HG02840 (cell line): ENCODE measurements at regions not wholly inside any gene's neighbourhood (a gene's known extent, or its start where the extent isn't known, plus 50 kb on each side); places are given as distances from the start of the nearest gene placed in this dataset.

Experiments used
- ATAC-seq: cut with Tn5 transposase; IDR thresholded peaks from one replicate; pipeline ENCODE4 v1.9.1; 2021; ENCODE audit warnings: mild to moderate bottlenecking, moderate library complexity, moderate number of reproducible peaks; ENCODE audit not compliant: unreplicated experiment, low FRiP score

GRCh38 chr5:166398131-166398530 is 1893.3 kb upstream of the WWC1 start:
- ATAC-seq: no peak

GRCh38 chr5:166399781-166400180 is 1891.7 kb upstream of the WWC1 start:
- ATAC-seq: no peak

DNA sequence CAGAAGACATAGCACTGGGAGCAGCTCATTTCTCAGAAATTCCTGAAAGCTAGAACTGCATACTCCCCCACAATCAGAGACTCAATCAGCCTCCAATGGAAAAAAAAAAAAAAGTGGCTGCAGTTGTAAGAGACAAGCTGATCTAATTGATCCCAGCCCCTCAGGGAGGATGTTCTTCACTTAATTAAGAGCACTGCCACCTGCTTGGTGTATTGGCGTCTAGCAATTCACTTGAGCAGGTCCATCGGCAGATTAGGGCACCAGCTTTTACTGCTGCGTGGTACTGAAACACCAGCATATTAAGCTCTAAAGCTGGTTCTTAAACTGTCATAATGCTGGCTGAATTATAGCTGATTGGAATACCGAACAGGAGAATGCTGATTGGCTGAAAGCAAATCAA is 1890.1 kb upstream of the WWC1 start:
- ATAC-seq: no peak

- no peak for ATAC-seq
Measured at GRCh38 chr5:166412191-166412590, 1879.3 kb upstream of the WWC1 start.

DNA sequence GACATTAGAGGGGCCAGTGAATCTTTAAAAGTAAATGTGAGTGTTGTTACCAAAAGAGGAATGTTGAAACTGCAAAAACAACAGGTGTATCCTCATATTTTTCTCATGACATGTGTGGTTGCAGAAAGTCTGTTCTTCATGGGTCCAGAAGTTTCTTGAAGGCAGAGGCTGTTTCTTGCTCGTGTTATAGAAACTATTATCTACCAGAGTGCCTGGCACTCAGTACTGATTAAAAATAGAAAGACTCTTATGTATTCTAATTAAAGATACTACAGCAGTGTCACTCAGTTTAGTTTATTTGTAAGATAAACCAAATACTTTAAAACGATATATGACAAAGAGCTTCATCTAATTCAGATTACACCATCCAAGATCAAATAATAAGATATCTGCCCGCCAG is 1864.2 kb upstream of the WWC1 start:
- no peak for ATAC-seq

DNA sequence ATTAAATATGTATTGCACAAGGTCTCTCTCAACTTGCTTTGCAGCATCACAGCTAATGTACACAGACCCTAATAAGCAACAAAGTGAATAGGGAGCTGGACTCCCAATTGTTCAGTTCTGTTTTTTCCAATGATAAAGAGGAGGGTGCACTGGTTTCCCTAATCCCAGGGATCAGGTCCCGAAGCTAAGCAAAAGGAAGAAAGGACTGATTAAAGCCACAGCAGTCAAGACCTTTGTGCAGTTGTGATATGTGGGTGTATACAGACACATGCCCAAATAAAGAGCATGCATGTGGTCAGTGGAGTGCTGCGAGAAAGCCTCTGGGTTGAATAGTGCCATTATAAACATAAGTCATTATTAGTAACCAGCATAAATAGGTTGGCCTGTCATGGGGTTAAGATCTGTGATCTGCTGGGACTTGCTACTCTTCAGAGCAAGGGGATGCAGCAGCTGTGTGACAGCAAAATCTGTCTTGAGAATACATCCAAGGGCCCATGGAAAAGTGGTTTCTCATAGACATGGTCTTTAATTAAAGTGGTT is 1863.1 kb upstream of the WWC1 start:
- ATAC-seq: no peak

- no peak for ATAC-seq
Measured at GRCh38 chr5:166430491-166431319, 1860.7 kb upstream of the WWC1 start.

DNA sequence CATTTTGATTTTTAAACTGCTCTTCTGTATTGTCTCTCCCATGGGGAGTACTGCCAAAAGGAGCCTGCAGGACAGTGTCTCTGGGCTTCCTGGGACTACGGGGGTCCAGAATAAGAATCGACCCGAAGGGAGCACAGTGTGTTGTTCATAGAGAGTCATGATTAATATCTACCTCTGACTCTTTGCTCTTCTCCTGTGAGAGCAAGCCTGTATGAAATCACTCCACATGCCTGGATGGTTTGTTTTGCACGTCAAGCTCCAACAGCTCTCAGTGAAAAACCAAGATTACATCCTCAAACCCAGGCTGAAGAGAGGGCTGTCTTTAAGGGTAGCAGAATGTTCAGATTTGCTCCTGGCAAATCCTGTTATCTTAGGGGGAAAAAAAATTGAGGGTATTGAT is 1860.0 kb upstream of the WWC1 start:
- no peak for ATAC-seq

GRCh38 chr5:166433679-166434078 is 1857.8 kb upstream of the WWC1 start:
- ATAC-seq: no peak

- ATAC-seq: no peak
Measured at GRCh38 chr5:166436872-166437271, 1854.6 kb upstream of the WWC1 start.

- ATAC-seq: no peak
Measured at GRCh38 chr5:166486348-166486747, 1805.1 kb upstream of the WWC1 start.

DNA sequence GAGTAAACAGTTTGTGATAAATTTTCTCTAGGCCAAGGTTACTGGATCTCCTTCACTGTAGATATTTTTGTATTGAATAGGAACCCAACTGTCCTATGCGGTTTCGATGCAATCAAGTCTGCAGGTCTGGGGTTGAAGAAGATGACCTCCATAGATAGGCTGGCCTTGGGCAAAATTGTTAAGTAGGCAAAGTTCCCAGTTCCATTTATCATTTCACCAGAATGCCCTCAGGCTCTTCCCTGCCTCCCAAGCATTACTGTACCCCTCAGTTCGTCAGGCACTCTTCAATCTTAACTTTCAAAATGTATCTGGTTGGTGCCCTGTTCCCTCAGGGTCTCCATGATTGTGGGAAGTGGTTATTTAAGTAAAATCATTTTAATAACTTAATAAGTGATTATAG is 1802.9 kb upstream of the WWC1 start:
- ATAC-seq: no peak

DNA sequence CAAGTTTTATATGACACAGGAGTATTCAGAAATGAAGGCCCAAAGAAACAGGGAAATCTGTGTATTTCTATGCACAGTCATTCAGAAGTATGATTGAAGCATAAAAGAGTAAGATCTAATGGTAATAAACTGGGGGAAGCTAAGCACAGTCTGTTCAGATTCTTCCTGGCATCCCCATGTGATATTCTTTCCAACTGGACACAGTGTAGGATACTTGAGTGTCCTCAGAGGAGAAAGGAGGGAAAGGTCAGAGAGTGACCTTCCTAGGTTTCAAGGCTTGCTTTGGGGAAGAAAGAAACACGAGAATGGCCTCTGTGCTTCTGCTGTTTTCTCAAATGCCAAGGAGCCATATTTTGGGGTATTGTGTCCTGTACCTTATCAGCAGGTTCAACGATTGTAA is 1798.4 kb upstream of the WWC1 start:
- no peak for ATAC-seq

GRCh38 chr5:166493612-166494011 is 1797.8 kb upstream of the WWC1 start:
- ATAC-seq: no peak

- no peak for ATAC-seq
Measured at GRCh38 chr5:166497496-166498104, 1793.8 kb upstream of the WWC1 start.

DNA sequence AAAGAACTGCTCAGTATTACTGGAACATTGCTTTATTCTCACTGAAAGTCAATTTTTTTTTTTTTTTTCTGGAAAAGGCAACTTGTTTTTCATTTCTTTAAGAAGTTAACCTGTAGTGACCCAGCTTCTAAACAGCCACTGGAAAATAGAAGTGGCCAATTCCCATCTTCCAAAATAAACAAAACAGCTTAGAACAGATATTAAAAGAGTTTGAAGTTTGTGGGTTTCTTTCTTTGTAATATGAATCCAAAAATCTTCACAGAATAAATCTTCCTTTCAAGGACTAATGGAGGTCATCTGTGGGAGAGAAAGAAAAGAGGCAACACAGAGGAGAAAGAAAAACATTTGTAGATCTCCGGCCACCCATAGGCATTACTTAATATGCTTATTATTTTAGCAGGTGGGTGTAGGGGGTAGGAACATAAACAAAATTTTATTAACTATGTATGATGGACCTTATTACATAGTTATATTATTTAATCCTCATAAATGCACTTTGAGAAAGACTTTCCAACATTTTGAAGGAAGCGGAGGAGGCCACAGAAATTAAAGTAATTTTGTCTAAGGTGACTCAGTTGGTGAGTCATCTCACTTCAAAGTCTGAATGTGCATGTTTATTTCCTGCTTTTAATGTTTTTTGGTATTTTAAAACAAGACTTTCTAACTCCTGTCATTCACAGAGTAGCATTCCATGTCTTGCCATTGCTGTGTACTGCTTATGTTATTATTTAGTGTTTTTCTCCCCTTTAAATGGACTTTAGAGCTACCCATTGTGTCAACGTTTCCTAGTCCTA is 1791.8 kb upstream of the WWC1 start:
- ATAC-seq: no peak

- no peak for ATAC-seq
Measured at GRCh38 chr5:166503506-166503905, 1787.9 kb upstream of the WWC1 start.

GRCh38 chr5:166505067-166505466 is 1786.4 kb upstream of the WWC1 start:
- no peak for ATAC-seq

- ATAC-seq: no peak
Measured at GRCh38 chr5:166505544-166505943, 1785.9 kb upstream of the WWC1 start.

DNA sequence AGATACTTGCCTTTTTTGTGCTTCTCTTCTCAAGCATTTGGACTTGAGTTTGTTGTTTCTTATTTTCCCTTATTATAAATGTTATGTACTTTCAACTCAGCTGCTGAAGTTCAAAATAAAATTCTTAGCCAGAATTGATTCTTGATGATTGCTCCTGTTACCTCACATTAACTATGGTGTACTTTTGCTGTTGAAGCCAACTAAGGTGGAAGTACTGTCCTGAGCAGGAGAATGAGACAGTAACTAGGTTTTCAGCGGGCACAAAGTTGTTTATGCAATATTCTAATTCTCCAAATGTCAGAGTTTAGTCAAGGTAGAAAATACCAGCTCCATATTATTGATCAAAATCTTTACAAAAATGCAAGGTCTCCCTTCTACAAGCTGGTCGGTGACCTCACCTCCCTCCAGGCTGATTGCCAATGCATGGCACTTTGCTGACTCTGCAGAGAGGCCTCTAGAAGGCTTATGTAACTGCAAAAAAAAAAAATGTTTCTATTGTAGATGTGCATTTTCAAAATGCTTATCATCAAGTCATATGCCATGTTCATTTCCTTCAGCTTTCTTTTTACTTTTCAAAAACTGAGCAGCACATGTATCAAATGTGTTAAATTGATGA is 1783.5 kb upstream of the WWC1 start:
- ATAC-seq: no peak

DNA sequence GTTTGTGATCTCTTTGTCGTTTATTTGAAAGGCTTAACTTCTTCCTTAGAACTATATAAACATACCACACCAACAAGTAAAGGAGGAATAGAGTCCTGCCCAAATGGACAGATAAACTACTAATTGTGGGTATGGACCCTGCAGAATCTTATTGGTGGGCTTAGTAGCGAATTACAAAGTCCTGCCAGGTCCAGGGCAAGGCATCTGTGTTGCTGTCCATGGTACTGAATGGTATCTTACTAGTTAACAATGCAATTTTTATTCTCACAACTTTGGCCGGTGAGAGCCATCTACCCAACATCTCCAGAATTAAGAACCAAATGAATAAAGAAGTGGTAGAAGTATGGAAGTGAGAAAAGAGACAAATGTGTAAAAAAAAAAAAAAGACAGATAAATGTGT is 1782.4 kb upstream of the WWC1 start:
- no peak for ATAC-seq
